Heart left ventricle (tissue), 16 donors: ENCODE measurements at regions not wholly inside any gene's neighbourhood (a gene's known extent, or its start where the extent isn't known, plus 50 kb on each side); places are given as distances from the start of the nearest gene placed in this dataset.

Experiments used
- ATAC-seq, 4 donors: fragments of 200-7000 bp; cut with Tn5 transposase; one replicate each; pipeline ENCODE4 v1.9.1; 2020 to 2022; ENCODE audit warnings: moderate library complexity in 4 of 4, mild to moderate bottlenecking in 3 of 4, moderate number of reproducible peaks in 1 of 4
- DNase-seq, 5 donors: peaks; one replicate each; pipeline ENCODE4 v3.0.0-alpha.2; 2020
- H3K27ac ChIP-seq, 12 donors: fragments of 200-600 bp; sonication (generic) in 4 of 12; one replicate each; pipeline versions ENCODE4 v1.5.0 to v1.8.0; 2016 to 2022; ENCODE audit warnings: mild to moderate bottlenecking in 2 of 12
- H3K27me3 ChIP-seq, 9 donors: fragments of 200-600 bp; sonication (generic) in 2 of 9; one replicate each; pipeline versions ENCODE4 v1.5.1 to v1.8.0; 2016 to 2022; ENCODE audit warnings: mild to moderate bottlenecking in 3 of 9
- H3K36me3 ChIP-seq, 9 donors: fragments of 200-600 bp; sonication (generic) in 2 of 9; one replicate each; pipeline versions ENCODE4 v1.5.0 to v1.8.0; 2018 to 2022; ENCODE audit warnings: mild to moderate bottlenecking in 2 of 9
- H3K4me1 ChIP-seq, 12 donors: fragments of 200-600 bp; sonication (generic) in 4 of 12; one replicate each; pipeline versions ENCODE4 v1.5.0 to v1.8.0; 2016 to 2022; ENCODE audit warnings: mild to moderate bottlenecking in 3 of 12
- H3K4me3 ChIP-seq, 12 donors: fragments of 200-600 bp; sonication (generic) in 4 of 12; one replicate each; pipeline versions ENCODE4 v1.5.0 to v1.8.0; 2017 to 2022; ENCODE audit warnings: mild to moderate bottlenecking in 9 of 12, moderate library complexity in 4 of 12
- H3K9me3 ChIP-seq, 12 donors: fragments of 200-600 bp; sonication (generic) in 4 of 12; one replicate each; pipeline versions ENCODE4 v1.5.0 to v1.8.0; 2016 to 2022; ENCODE audit warnings: mild to moderate bottlenecking in 1 of 12
- CTCF ChIP-seq, 12 donors: fragments of 200-600 bp; sonication (generic) in 4 of 12; IDR thresholded peaks; one replicate each; pipeline versions ENCODE4 v1.5.0 to v1.8.0; 2018 to 2022; ENCODE audit warnings: antibody characterized with exemption in 12 of 12, mild to moderate bottlenecking in 5 of 12
- POLR2A ChIP-seq, 2 donors: fragments of 450-650 bp; IDR thresholded peaks; one replicate each; pipeline ENCODE4 v1.6.1; 2017; ENCODE audit warnings: antibody characterized with exemption in 2 of 2, mild to moderate bottlenecking in 2 of 2, moderate library complexity in 2 of 2
- WGBS, 4 donors: extraction: QIAGEN DNeasy Blood & Tissue Kit in 2 of 4; methylation state at CpG; one replicate each; pipeline versions ENCODE4 v1.1.5 to v1.1.7; 2013 to 2018; 5-methylcytosine and 5-hydroxymethylcytosine counted together
- intact Hi-C, 10 donors: fragments of 100-400 bp; cut with DNase I; formaldehyde crosslinking; loops; one replicate each; pipeline versions ENCODE4 v1.11.1 to v1.14.2; 2022
- donor health status: ischemic (EF 13 %, LVEDD 7.1; RV severe dilation, severe dysfunction).
- donor health status: healthy with polysubstance abuse.
- donor health status: DM: no; HTN: yes; CAD: no.
- donor health status: DM: no; HTN: no; CAD: no.
- donor health status: ischemic (EF 25% LVEDD 6.9; RV normal size, moderate dysfunction).
- donor health status: ischemic (EF 25% LVEDD 5.7; RV mildly dilated, moderate dysfunction).
- donor health status: healthy.
- donor health status: DM: yes; HTN: yes; CAD: no.
- donor health status: ischemic (EF 35%, LVEDD 5.7; RV mildly dilated, moderate dysfunction).
- donor health status: nonischemic (EF 11% LVEDD 7.7; RV severe dilation, severe dysfunction).
- donor health status: DM: yes; HTN: yes; CAD: no.
- donor health status: PGD.
- donor health status: ischemic (EF 29% LVEDD 5.4; RV normal size, mild dysfunction).
- donor health status: nonischemic (EF 23%, LVEDD 6.1; RV moderate dilation, normal function).

- no peak for DNase-seq
- Histone ChIP-seq H3K27ac (no peak overlapping the region), H3K4me1 (no peaks in the 10 kb centered on the region), H3K36me3 (no peaks in the 10 kb centered on the region), H3K4me3 (no peak overlapping the region), H3K9me3 (peaks cover 0 to 23% (median 5%) of the 10 kb centered on the region in 12 donors), H3K27me3 (no peaks in the 10 kb centered on the region)
- intact Hi-C loops: no loop called here
- ATAC-seq: no peak
- WGBS, 4 donors: 65 to 79% (median 68%) methylated on average over 2 of the region's 2 CpGs
- TF ChIP-seq POLR2A (IDR thresholded peaks at IDR 0.05): no peak
- no peak for TF ChIP-seq CTCF (IDR thresholded peaks at IDR 0.05)
Measured at GRCh38 chr14:46087604-46088003, 564.0 kb downstream of the RPL10L start.

- Histone ChIP-seq H3K9me3 (peaks cover 0 to 7% (median 0%) of the 10 kb centered on the region in 12 donors), H3K27ac (no peak overlapping the region), H3K36me3 (no peaks in the 10 kb centered on the region), H3K27me3 (no peaks in the 10 kb centered on the region), H3K4me3 (no peak overlapping the region), H3K4me1 (no peaks in the 10 kb centered on the region)
- DNase-seq: no peak
- ATAC-seq: no peak
- WGBS, 4 donors: 73 to 81% (median 80%) methylated on average over 2 of the region's 2 CpGs
- TF ChIP-seq CTCF (IDR thresholded peaks at IDR 0.05) (no peak), POLR2A (IDR thresholded peaks at IDR 0.05) (no peak)
- intact Hi-C loops: no loop called here
Measured at GRCh38 chr14:46074061-46074460, 577.5 kb downstream of the RPL10L start.

GRCh38 chr14:46063872-46064271 is 587.7 kb downstream of the RPL10L start:
- Histone ChIP-seq H3K9me3 (peaks cover 0 to 5% (median 0%) of the 10 kb centered on the region in 12 donors), H3K27me3 (no peaks in the 10 kb centered on the region), H3K36me3 (no peaks in the 10 kb centered on the region), H3K27ac (no peak overlapping the region), H3K4me1 (no peaks in the 10 kb centered on the region), H3K4me3 (no peak overlapping the region)
- no peak for TF ChIP-seq CTCF (IDR thresholded peaks at IDR 0.05)
- no peak for TF ChIP-seq POLR2A (IDR thresholded peaks at IDR 0.05)
- WGBS, 4 donors: 70 to 78% (median 72%) methylated on average over 10 of the region's 10 CpGs
- ATAC-seq (no peak), DNase-seq (no peak)
- intact Hi-C loops: no loop called here

- intact Hi-C loops: no loop called here
- WGBS, 4 donors: 55 to 71% (median 67%) methylated on average over 4 of the region's 4 CpGs
- no peak for ATAC-seq
Measured at GRCh38 chr14:46058964-46059563, 592.5 kb downstream of the RPL10L start.

More at GRCh38 chr14:46058964-46059563, 592.5 kb downstream of the RPL10L start:
- Histone ChIP-seq H3K27me3 (no peaks in the 10 kb centered on the region), H3K9me3 (peaks cover 0 to 3% (median 0%) of the 10 kb centered on the region in 12 donors), H3K4me1 (no peaks in the 10 kb centered on the region), H3K4me3 (no peak overlapping the region), H3K27ac (no peak overlapping the region), H3K36me3 (no peaks in the 10 kb centered on the region)
- no peak for DNase-seq
- TF ChIP-seq CTCF (IDR thresholded peaks at IDR 0.05) (no peak), POLR2A (IDR thresholded peaks at IDR 0.05) (no peak)
